ENCODE measurements at regions not wholly inside any gene's neighbourhood (a gene's known extent, or its start where the extent isn't known, plus 50 kb on each side); places are given as distances from the start of the nearest gene placed in this dataset.
"Not testable (repeated sequence)": the region's sequence is repeated elsewhere in the genome, so short reads cannot be mapped to it uniquely, and the experiment has no call there.

DNA sequence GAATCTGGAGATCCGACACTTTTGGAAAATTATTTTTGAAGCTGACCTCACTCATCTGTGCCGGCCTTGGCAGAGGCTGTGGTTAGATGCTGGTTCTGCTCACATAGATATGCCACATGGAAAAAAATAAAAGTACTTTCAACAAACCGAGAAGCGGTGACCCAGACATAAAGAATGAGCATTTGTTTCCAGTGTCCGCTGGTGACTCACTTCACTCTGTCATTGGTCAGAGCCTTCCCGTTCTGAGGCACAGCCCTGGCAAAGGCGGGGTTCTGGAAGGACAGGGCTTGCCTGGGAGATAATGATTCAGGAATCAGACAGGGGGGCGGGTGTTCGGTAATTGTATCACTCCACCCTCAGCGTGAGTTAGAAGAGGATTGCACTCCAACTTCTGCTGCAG, 172.4 kb upstream of the MXRA5 start:
- TF ChIP-seq, protein P1, sequence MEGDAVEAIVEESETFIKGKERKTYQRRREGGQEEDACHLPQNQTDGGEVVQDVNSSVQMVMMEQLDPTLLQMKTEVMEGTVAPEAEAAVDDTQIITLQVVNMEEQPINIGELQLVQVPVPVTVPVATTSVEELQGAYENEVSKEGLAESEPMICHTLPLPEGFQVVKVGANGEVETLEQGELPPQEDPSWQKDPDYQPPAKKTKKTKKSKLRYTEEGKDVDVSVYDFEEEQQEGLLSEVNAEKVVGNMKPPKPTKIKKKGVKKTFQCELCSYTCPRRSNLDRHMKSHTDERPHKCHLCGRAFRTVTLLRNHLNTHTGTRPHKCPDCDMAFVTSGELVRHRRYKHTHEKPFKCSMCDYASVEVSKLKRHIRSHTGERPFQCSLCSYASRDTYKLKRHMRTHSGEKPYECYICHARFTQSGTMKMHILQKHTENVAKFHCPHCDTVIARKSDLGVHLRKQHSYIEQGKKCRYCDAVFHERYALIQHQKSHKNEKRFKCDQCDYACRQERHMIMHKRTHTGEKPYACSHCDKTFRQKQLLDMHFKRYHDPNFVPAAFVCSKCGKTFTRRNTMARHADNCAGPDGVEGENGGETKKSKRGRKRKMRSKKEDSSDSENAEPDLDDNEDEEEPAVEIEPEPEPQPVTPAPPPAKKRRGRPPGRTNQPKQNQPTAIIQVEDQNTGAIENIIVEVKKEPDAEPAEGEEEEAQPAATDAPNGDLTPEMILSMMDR (IDR thresholded peaks at IDR 0.05; ENCODE audit: insufficient read depth, low read length, poor library complexity, severe bottlenecking), result no peak
- Histone ChIP-seq H3K4me3 (ENCODE audit: low read depth, low read length) (no peak overlapping the region), H3K36me3 (ENCODE audit: control insufficient read depth, insufficient read depth, low read length) (no peaks in the 10 kb centered on the region), H3K27me3 (ENCODE audit: control insufficient read depth, insufficient read depth, low read length) (no peaks in the 10 kb centered on the region)
- DNase-seq (ENCODE audit: low read depth), result no peak

DNA sequence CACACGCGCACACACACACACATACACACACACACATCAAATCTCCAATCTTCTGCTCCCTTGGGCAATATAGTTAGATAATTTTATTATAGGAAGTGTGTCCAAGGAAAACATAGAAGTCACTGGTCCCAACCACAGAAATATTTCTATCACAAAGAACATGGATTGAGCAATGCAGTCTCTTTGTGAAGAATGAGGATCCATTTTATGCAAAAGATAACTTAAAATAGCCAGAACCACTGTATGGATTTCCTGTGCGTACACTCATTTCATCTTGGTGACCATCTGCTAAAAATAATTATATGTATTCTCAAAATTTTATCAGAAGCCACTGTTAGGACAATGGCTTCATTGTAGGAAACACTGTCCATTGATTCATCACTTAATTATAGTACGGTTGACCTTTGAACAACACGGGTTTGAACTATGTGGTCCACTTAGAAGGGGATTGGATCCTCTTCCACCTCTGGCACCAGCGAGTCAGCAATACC, 169.6 kb upstream of the MXRA5 start:
- no peak for DNase-seq (ENCODE audit: low read depth)
- no peak overlapping the region for H3K4me3 ChIP-seq (ENCODE audit: low read depth, low read length)
- TF ChIP-seq, protein P1 (IDR thresholded peaks at IDR 0.05; ENCODE audit: insufficient read depth, low read length, poor library complexity, severe bottlenecking), result no peak
- no peaks in the 10 kb centered on the region for H3K27me3 ChIP-seq (ENCODE audit: control insufficient read depth, insufficient read depth, low read length)
- no peaks in the 10 kb centered on the region for H3K36me3 ChIP-seq (ENCODE audit: control insufficient read depth, insufficient read depth, low read length)

DNA sequence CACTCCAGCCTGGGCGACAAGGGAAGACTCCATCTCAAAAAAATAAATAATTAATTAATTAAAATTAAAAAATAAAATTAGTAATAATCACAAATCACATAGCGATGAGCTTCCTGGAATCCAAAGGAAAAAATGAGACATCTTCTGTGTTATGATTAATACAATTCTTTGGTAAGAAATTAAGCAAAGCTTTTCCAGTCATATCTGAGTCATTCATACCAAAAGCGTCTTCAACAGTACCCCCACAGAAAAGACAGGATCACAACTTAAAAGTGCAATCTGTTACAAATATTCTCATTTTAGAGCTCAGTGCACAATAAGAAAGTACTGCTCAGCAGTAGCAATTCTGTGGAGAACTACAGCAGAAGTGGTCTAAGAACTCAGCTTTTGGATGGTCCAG, 168.5 kb upstream of the MXRA5 start:
- no peaks in the 10 kb centered on the region for H3K36me3 ChIP-seq (ENCODE audit: control insufficient read depth, insufficient read depth, low read length)
- H3K27me3 ChIP-seq (ENCODE audit: control insufficient read depth, insufficient read depth, low read length), result no peaks in the 10 kb centered on the region
- H3K4me3 ChIP-seq (ENCODE audit: low read depth, low read length), result no peak overlapping the region
- DNase-seq (ENCODE audit: low read depth), result no peak
- TF ChIP-seq, protein P1 (IDR thresholded peaks at IDR 0.05; ENCODE audit: insufficient read depth, low read length, poor library complexity, severe bottlenecking), result no peak

DNA sequence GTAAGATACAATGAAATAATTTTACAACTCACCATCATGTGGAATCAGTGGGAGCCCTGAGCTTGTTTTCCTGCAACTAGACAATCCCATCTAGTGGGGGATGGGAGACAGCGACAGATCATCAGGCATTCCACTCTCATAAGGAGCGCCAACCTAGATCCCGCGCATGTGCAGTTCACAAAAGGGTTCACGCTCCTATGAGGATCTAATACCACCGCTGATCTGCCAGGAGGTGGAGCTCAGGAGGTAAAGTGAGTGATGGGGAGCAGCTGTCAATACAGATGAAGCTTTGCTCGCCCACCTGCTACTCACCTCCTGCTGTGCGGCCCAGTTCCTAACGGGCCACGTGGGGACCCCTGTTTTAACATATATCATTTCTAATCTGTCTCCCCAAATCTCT, 165.7 kb upstream of the MXRA5 start:
- not testable (repeated sequence) for H3K36me3 ChIP-seq (ENCODE audit: control insufficient read depth, insufficient read depth, low read length); H3K4me3 ChIP-seq (ENCODE audit: low read depth, low read length); DNase-seq (ENCODE audit: low read depth); H3K27me3 ChIP-seq (ENCODE audit: control insufficient read depth, insufficient read depth, low read length)

DNA sequence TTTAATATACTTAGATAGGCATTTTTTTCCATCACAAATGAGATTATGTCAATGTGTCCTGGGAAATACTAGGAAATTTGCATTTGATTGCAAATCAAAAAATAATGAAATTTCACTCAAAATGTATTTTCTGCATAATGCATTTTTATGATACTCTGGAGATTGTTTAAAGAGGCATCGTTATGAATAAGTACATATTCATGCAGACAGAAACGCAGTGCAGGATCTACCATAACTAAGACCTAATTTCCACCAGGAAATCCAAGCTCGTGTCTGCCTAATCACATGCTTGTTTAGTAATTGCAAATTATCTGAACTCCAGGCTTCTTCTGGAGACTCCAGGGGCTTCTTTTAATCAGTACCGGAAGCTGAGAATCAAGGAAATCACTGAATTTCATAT, 163.5 kb upstream of the MXRA5 start:
- Histone ChIP-seq H3K4me3 (ENCODE audit: low read depth, low read length) (no peak overlapping the region), H3K36me3 (ENCODE audit: control insufficient read depth, insufficient read depth, low read length) (no peaks in the 10 kb centered on the region), H3K27me3 (ENCODE audit: control insufficient read depth, insufficient read depth, low read length) (no peaks in the 10 kb centered on the region)
- TF ChIP-seq, protein P1 (IDR thresholded peaks at IDR 0.05; ENCODE audit: insufficient read depth, low read length, poor library complexity, severe bottlenecking), result no peak
- DNase-seq (ENCODE audit: low read depth), result no peak

DNA sequence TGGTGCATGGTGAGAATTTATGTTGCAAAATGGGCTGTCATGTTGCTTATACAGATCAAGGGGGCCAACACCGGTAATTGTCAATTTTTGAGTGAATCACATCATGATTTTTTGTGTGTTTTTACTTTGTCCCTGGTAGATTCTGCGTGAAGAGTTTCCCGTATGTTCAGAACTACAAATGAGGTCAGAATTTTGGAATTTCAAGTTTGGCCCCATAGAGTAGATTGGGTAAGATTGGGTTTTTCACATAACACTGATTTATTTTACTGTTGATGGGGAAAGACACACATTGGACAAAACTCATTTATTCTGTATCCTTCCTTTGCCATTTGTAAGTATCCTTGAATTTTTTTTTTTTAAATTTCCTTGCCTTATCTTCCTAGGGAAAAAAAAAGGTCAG, 158.5 kb upstream of the MXRA5 start:
- H3K27me3 ChIP-seq (ENCODE audit: control insufficient read depth, insufficient read depth, low read length), result no peaks in the 10 kb centered on the region
- no peak overlapping the region for H3K4me3 ChIP-seq (ENCODE audit: low read depth, low read length)
- TF ChIP-seq, protein P1 (IDR thresholded peaks at IDR 0.05; ENCODE audit: insufficient read depth, low read length, poor library complexity, severe bottlenecking), result no peak
- H3K36me3 ChIP-seq (ENCODE audit: control insufficient read depth, insufficient read depth, low read length), result no peaks in the 10 kb centered on the region
- no peak for DNase-seq (ENCODE audit: low read depth)
